GM21619 (cell line): ENCODE measurements at regions not wholly inside any gene's neighbourhood (a gene's known extent, or its start where the extent isn't known, plus 50 kb on each side); places are given as distances from the start of the nearest gene placed in this dataset.
"Not testable (repeated sequence)": the region's sequence is repeated elsewhere in the genome, so short reads cannot be mapped to it uniquely, and the experiment has no call there.

Experiments used
- ATAC-seq: cut with Tn5 transposase; IDR thresholded peaks from one replicate; pipeline ENCODE4 v1.9.1; 2021; ENCODE audit not compliant: unreplicated experiment

GRCh38 chr16:22651111-22651817 lies 140.6 kb downstream of the NPIPB5 start:
- not testable (repeated sequence) for ATAC-seq

- ATAC-seq: no peak
These were observed 141.8 kb downstream of the NPIPB5 start for GRCh38 chr16:22652463-22652845.

GRCh38 chr16:22653876-22654275 lies 143.2 kb downstream of the NPIPB5 start:
- ATAC-seq: no peak

GRCh38 chr16:22656573-22656972 lies 145.9 kb downstream of the NPIPB5 start:
- not testable (repeated sequence) for ATAC-seq

GRCh38 chr16:22659933-22660332 lies 149.2 kb downstream of the NPIPB5 start:
- ATAC-seq: no peak

GRCh38 chr16:22660441-22661160 lies 149.9 kb downstream of the NPIPB5 start:
- ATAC-seq: no peak

- ATAC-seq: no peak
These were observed 150.5 kb downstream of the NPIPB5 start for GRCh38 chr16:22661161-22661647.

GRCh38 chr16:22662958-22663357 lies 151.0 kb upstream of the HS3ST2 start:
- ATAC-seq: not testable (repeated sequence)

- no peak for ATAC-seq
These were observed 150.4 kb upstream of the HS3ST2 start for GRCh38 chr16:22663389-22664064.

GRCh38 chr16:22664132-22664531 lies 149.8 kb upstream of the HS3ST2 start:
- no peak for ATAC-seq

- no peak for ATAC-seq
These were observed 149.4 kb upstream of the HS3ST2 start for GRCh38 chr16:22664561-22664997.

- no peak for ATAC-seq
These were observed 148.7 kb upstream of the HS3ST2 start for GRCh38 chr16:22665048-22665797.

- no peak for ATAC-seq
These were observed 148.2 kb upstream of the HS3ST2 start for GRCh38 chr16:22665803-22666202.

GRCh38 chr16:22668318-22668717 lies 145.6 kb upstream of the HS3ST2 start:
- ATAC-seq: no peak

GRCh38 chr16:22670044-22670536 lies 143.9 kb upstream of the HS3ST2 start:
- ATAC-seq: no peak

GRCh38 chr16:22670551-22671041 lies 143.4 kb upstream of the HS3ST2 start:
- ATAC-seq: no peak

- no peak for ATAC-seq
These were observed 142.5 kb upstream of the HS3ST2 start for GRCh38 chr16:22671301-22672076.

GRCh38 chr16:22672830-22673210 lies 141.1 kb upstream of the HS3ST2 start:
- ATAC-seq: no peak

- no peak for ATAC-seq
These were observed 140.5 kb upstream of the HS3ST2 start for GRCh38 chr16:22673421-22673831.

- no peak for ATAC-seq
These were observed 139.2 kb upstream of the HS3ST2 start for GRCh38 chr16:22674832-22675191.
